H54 (cell line): ENCODE measurements at regions not wholly inside any gene's neighbourhood (a gene's known extent, or its start where the extent isn't known, plus 50 kb on each side); places are given as distances from the start of the nearest gene placed in this dataset.
A peak's percentile ranks its signal among the peaks of the same experiment; 100 is the strongest.

Experiments used
- DNase-seq: peaks from one replicate; pipeline ENCODE4 v3.0.0; 2011; ENCODE audit warnings: low spot score, mixed read lengths; ENCODE audit not compliant: insufficient read length
- FAIRE-seq: peaks from 3 replicates; lab custom pipeline; 2011; peaks lifted over from hg19 to GRCh38; lab: Jason Lieb, UNC
- POLR2A ChIP-seq: IDR thresholded peaks from 2 replicates; pipeline ENCODE4 v1.6.1; 2011; ENCODE audit warnings: low read depth, mild to moderate bottlenecking, low read length

DNA sequence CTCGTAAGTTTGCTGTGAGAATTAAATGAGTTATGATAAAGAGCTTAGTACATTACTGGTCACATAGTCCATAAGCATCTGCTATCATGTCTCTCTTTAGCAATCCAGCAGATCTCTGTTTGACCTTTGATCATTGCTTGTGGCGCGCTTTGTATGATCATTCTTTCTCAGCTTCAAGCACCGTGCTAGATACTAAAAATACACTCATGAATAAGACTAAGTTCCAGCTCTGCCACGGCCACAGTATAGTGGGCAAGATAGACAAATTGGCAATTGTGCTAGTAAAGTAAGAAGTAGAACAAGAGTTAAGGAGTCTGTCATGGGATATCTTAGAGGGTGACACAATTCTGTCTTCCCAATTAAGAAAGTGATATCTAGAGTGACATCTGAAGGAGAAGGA lies 75.2 kb upstream of the ADGRF1 start:
- no peak for TF ChIP-seq POLR2A
- DNase-seq (no peak), FAIRE-seq (no peak)

GRCh38 chr6:47116606-47117005 lies 74.5 kb upstream of the ADGRF1 start:
- TF ChIP-seq POLR2A: no peak
- no peak for DNase-seq
- no peak for FAIRE-seq

- no peak for TF ChIP-seq POLR2A
- FAIRE-seq (no peak), DNase-seq (no peak)
Observed at GRCh38 chr6:47116086-47116485, 74.0 kb upstream of the ADGRF1 start.

- DNase-seq: no peak
- no peak for TF ChIP-seq POLR2A
- no peak for FAIRE-seq
Observed at GRCh38 chr6:47114460-47114859, 72.3 kb upstream of the ADGRF1 start.

DNA sequence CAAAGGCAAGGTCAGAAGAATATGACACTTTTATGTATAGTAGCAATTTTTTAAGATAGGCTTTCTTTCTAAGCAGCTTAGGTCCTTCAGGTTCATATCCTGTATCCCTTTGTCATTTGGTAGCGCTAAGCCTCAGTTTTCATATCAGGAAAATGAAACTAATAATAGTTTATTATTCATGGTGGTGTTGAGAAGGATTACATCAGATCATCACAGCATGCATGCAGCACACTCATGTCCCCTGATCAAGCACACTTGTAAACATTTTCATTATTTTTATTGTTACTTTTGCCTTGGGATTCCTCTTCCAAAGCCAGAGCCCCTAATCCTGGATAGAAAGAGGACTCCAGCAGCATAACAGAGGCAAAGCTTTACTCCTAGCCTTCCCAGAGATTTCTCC lies 70.2 kb upstream of the ADGRF1 start:
- no peak for FAIRE-seq
- no peak for DNase-seq
- no peak for TF ChIP-seq POLR2A

- no peak for DNase-seq
- no peak for TF ChIP-seq POLR2A
- peak; percentile 48 for FAIRE-seq
Observed at GRCh38 chr6:47111685-47112084, 69.6 kb upstream of the ADGRF1 start.

- TF ChIP-seq POLR2A: no peak
- DNase-seq (no peak), FAIRE-seq (no peak)
Observed at GRCh38 chr6:47109281-47109680, 67.1 kb upstream of the ADGRF1 start.

DNA sequence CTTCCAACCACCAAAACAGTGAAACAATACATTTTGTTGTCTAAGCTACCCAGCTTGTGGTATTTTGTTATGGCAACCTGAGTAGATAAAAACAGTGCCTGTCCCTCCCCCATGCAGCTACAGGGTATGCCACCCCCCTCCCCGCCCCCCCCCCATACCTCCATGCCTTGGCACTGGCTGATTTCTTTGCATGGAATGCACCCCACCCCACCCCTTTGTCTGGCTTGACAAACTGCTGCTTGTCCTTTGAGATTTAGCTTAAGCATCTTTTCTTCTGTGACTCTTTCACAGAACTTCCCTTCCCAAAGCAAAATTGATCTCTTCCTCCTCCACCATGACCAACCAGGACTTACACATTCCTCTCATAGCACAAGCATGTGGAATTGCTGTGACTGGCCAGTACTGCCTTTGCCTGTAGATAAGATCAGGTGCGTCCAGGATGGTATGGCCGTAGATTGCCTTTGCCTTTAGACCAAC lies 64.6 kb upstream of the ADGRF1 start:
- DNase-seq (no peak), FAIRE-seq (peak; percentile 23)
- no peak for TF ChIP-seq POLR2A

DNA sequence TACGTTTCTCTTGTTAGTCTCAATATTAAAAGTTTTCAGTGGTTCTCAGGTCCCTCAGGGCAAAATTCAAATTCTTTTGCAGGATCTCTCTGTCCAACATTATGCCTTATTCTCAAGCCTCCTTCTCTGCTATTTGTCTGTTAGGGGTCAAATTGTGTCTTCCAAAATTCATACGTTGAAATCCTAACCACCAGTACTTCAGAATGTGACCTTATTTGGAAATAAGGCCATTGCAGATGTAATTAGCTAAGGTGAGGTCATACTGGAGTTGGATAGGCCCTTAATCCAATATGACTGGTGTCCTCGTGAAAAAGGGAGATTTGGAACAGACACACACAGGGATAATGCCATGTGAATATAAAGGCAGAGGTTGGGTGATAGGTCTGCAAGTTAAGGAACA lies 64.1 kb upstream of the ADGRF1 start:
- DNase-seq: no peak
- no peak for TF ChIP-seq POLR2A
- FAIRE-seq: no peak

GRCh38 chr6:47105469-47106178 lies 63.5 kb upstream of the ADGRF1 start:
- no peak for DNase-seq
- TF ChIP-seq POLR2A: no peak
- no peak for FAIRE-seq

- DNase-seq (no peak), FAIRE-seq (peak; percentile 82)
- TF ChIP-seq POLR2A: no peak
Observed at GRCh38 chr6:47103931-47104330, 61.8 kb upstream of the ADGRF1 start.

DNA sequence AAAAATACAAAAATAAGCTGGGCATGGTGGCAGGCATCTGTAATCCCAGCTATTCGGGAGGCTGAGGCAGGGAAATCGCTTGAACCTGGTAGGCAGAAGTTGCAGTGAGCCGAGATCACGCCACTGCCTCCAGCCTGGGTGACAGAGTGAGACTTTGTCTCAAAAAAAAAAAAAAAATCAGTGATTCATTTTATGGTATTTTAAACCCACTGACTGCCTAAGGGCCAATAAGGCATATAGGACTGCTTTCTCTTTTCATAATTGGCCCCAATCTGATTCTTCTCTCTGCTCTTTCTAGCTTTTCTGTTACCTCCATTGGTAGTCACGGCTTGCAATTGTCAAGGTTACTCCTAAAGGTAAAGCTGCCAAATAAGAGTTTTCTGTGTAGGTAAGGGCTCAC lies 60.2 kb upstream of the ADGRF1 start:
- no peak for TF ChIP-seq POLR2A
- FAIRE-seq: no peak
- DNase-seq: no peak

- DNase-seq (no peak), FAIRE-seq (no peak)
- no peak for TF ChIP-seq POLR2A
Observed at GRCh38 chr6:47098570-47098993, 56.5 kb upstream of the ADGRF1 start.

DNA sequence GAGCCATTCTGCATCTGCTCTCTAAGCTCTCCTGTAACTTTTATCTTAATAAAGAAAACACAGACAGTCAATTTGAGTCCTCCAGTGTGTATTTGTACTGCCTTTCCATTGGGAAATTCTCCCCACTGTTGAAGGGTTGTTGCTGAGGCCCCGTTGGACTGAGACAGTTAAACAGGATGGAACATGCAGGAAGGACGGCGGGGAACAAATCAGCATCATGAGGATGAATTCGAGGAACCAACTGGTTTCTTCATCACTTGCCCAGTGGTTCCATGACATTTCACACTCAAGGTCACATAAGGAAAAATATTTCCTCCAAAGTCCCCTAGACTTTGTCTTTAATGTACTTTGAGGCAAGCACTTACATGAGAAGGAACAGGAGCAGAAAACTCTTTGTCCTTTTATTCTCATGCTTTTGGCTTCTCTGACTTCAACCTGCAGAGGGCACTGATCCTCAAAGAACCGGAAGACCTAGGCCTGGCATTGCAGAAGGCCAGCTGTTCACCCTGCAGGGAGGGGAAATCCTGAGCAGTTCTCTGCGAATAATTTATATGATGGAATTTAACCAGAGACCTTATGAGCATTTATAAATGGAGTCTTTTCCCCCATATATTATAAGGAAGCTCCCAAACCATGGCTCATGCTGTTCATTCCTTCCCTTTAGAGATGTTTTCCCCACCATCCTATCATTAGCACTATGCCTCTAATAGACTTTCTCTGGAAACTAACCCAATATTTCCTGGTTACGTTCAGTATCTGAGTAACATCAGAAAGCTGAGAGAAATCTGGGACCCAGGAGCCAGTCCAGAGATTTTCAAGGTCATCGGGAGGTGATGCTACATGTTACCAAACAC lies 55.2 kb upstream of the ADGRF1 start:
- FAIRE-seq: peak; percentile 79
- peak; percentile 68 for DNase-seq
- no peak for TF ChIP-seq POLR2A

GRCh38 chr6:47096211-47096895 lies 54.2 kb upstream of the ADGRF1 start:
- no peak for FAIRE-seq
- no peak for TF ChIP-seq POLR2A
- DNase-seq: no peak
